Neural cell (in vitro differentiated cells): ENCODE measurements at regions not wholly inside any gene's neighbourhood (a gene's known extent, or its start where the extent isn't known, plus 50 kb on each side); places are given as distances from the start of the nearest gene placed in this dataset.

Experiments
- H2AFZ ChIP-seq: fragments of 200-600, 300-800 bp; sonication (generic), shearing (Covaris generic); 2 replicates; pipeline ENCODE4 v1.6.0; 2014; ENCODE audit warnings: low read depth, mild to moderate bottlenecking, antibody characterized with exemption, low read length, moderate library complexity
- H3F3A ChIP-seq: fragments of 200-600 bp; shearing (Covaris generic); 2 replicates; pipeline ENCODE4 v1.6.1; 2016; ENCODE audit warnings: mild to moderate bottlenecking, moderate library complexity, mixed read lengths, antibody characterized with exemption, low read length; ENCODE audit not compliant: insufficient read depth, poor library complexity, severe bottlenecking
- H3K27ac ChIP-seq: fragments of 200-600, 300-800 bp; sonication (generic), shearing (Covaris generic); 2 replicates; pipeline ENCODE4 v1.5.1; 2014; ENCODE audit warnings: mild to moderate bottlenecking, low read length, moderate library complexity
- H3K27me3 ChIP-seq: fragments of 300-800, 200-600 bp; sonication (generic), shearing (Covaris generic); 2 replicates; pipeline ENCODE4 v1.6.0; 2014; ENCODE audit warnings: mild to moderate bottlenecking, low read depth, low read length, moderate library complexity; ENCODE audit not compliant: insufficient read depth
- H3K36me3 ChIP-seq: fragments of 300-800, 200-600 bp; sonication (generic), shearing (Covaris generic); 2 replicates; pipeline ENCODE4 v1.5.1; 2014; ENCODE audit warnings: mild to moderate bottlenecking, antibody characterized with exemption, low read length, moderate library complexity; ENCODE audit not compliant: insufficient read depth
- H3K4me2 ChIP-seq: fragments of 300-800, 200-600 bp; sonication (generic), shearing (Covaris generic); 2 replicates; pipeline ENCODE4 v1.6.0; 2014; ENCODE audit warnings: mild to moderate bottlenecking, low read length
- H3K4me3 ChIP-seq: fragments of 300-800, 200-600 bp; sonication (generic), shearing (Covaris generic); 2 replicates; pipeline ENCODE4 v1.5.1; 2014; ENCODE audit warnings: mild to moderate bottlenecking, low read length, moderate library complexity
- H3K79me2 ChIP-seq: fragments of 200-600 bp; shearing (Covaris generic); replicated peaks from 2 replicates; pipeline ENCODE4 v1.6.0; 2014; ENCODE audit warnings: mild to moderate bottlenecking, low read length, moderate library complexity; ENCODE audit not compliant: insufficient read depth
- H3K9ac ChIP-seq: fragments of 300-800, 200-600 bp; sonication (generic), shearing (Covaris generic); 2 replicates; pipeline ENCODE4 v1.6.1; 2016; ENCODE audit warnings: mild to moderate bottlenecking, low read length, mixed read lengths
- H3K9me2 ChIP-seq: fragments of 200-600 bp; shearing (Covaris generic); 2 replicates; pipeline ENCODE4 v1.6.1; 2016; ENCODE audit warnings: mild to moderate bottlenecking, low read length, mixed read lengths; ENCODE audit not compliant: insufficient read depth
- H3K9me3 ChIP-seq: fragments of 200-600, 300-800 bp; sonication (generic), shearing (Covaris generic); 2 replicates; pipeline ENCODE4 v1.6.1; 2016; ENCODE audit warnings: mild to moderate bottlenecking, mixed run types, low read length, moderate library complexity, mixed read lengths
- H4K20me1 ChIP-seq: fragments of 200-600 bp; shearing (Covaris generic); 2 replicates; pipeline ENCODE4 v1.6.1; 2016; ENCODE audit warnings: mild to moderate bottlenecking, mixed run types; ENCODE audit not compliant: insufficient read depth
- CTCF ChIP-seq: fragments of 450-650 bp; IDR thresholded peaks from 2 replicates; pipeline ENCODE4 v1.5.1; 2014; ENCODE audit warnings: antibody characterized with exemption, mild to moderate bottlenecking, moderate library complexity; ENCODE audit not compliant: poor library complexity, severe bottlenecking
- EP300 ChIP-seq: fragments of 450-650 bp; conservative IDR thresholded peaks from 2 replicates; pipeline ENCODE4 v1.6.1; 2014; ENCODE audit warnings: antibody characterized with exemption, mild to moderate bottlenecking, moderate library complexity; ENCODE audit not compliant: poor library complexity, severe bottlenecking
- EZH2 ChIP-seq: fragments of 200-600, 300-800 bp; shearing (Covaris generic), sonication (generic); IDR thresholded peaks from 2 replicates; pipeline ENCODE4 v1.6.1; 2014; ENCODE audit warnings: antibody characterized with exemption, low read length, borderline replicate concordance, mild to moderate bottlenecking; ENCODE audit not compliant: insufficient read depth, poor library complexity, severe bottlenecking
- MXI1 ChIP-seq: fragments of 450-650 bp; conservative IDR thresholded peaks from 2 replicates; pipeline ENCODE4 v1.6.1; 2014; ENCODE audit warnings: antibody characterized with exemption, mild to moderate bottlenecking; ENCODE audit not compliant: poor library complexity, severe bottlenecking
- POLR2AphosphoS5 ChIP-seq: IDR thresholded peaks from 2 replicates; pipeline ENCODE4 v1.6.1; 2012
- RAD21 ChIP-seq: fragments of 450-650 bp; conservative IDR thresholded peaks from 2 replicates; pipeline ENCODE4 v1.6.1; 2014; ENCODE audit warnings: antibody characterized with exemption, mild to moderate bottlenecking, moderate library complexity
- REST ChIP-seq: IDR thresholded peaks from 2 replicates; pipeline ENCODE4 v1.6.1; 2012; ENCODE audit warnings: borderline replicate concordance
- SMC3 ChIP-seq: fragments of 450-650 bp; conservative IDR thresholded peaks from 2 replicates; pipeline ENCODE4 v1.6.1; 2014; ENCODE audit warnings: antibody characterized with exemption, mild to moderate bottlenecking, moderate library complexity; ENCODE audit not compliant: poor library complexity
- TAF1 ChIP-seq: IDR thresholded peaks from 2 replicates; pipeline ENCODE4 v1.6.1; 2012; ENCODE audit warnings: low read depth

- Histone ChIP-seq H3K9me3 (peaks cover 7% of the 10 kb centered on the region), H3K4me3 (no peak overlapping the region), H3K27ac (no peak overlapping the region), H2AFZ (no peak overlapping the region), H3K4me2 (no peak overlapping the region), H3K9ac (no peak overlapping the region), H3F3A (no peaks in the 10 kb centered on the region), H3K36me3 (no peaks in the 10 kb centered on the region), H4K20me1 (no peaks in the 10 kb centered on the region), H3K9me2 (no peaks in the 10 kb centered on the region), H3K27me3 (no peaks in the 10 kb centered on the region), H3K79me2 (no peaks in the 10 kb centered on the region)
- no peak for TF ChIP-seq SMC3
- TF ChIP-seq TAF1 = no peak
- no peak for TF ChIP-seq EP300
- no peak for TF ChIP-seq POLR2AphosphoS5
- no peak for TF ChIP-seq REST
- no peak for TF ChIP-seq EZH2
- no peak for TF ChIP-seq CTCF
- no peak for TF ChIP-seq RAD21
- no peak for TF ChIP-seq MXI1
Observed at GRCh38 chr22:47397673-47398072, 635.2 kb downstream of the TBC1D22A start.

DNA sequence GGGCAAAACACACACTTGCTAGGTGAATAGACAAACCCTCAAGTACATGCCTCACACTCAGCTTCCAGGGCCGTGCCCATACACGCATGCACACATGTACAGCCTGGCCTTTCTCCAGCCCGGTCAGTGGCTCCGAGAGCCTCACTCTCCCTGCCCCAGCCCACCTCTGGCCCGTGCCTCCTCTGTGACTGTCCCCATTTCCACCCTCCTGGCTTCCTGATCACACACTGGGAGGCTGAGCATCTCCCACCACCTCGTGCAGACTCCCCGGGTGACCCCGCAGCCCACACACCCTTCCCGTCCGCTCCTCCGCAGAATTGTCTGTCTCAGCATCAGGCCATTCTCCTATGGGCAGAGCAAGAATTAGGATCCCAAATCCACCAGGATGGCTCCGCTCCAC, 634.1 kb downstream of the TBC1D22A start:
- Histone ChIP-seq H4K20me1 (no peaks in the 10 kb centered on the region), H3K4me2 (no peak overlapping the region), H3K27me3 (no peaks in the 10 kb centered on the region), H3K9me2 (no peaks in the 10 kb centered on the region), H2AFZ (no peak overlapping the region), H3K9me3 (peaks cover 7% of the 10 kb centered on the region), H3K27ac (no peak overlapping the region), H3K79me2 (no peaks in the 10 kb centered on the region), H3K9ac (no peak overlapping the region), H3K36me3 (no peaks in the 10 kb centered on the region), H3F3A (no peaks in the 10 kb centered on the region), H3K4me3 (no peak overlapping the region)
- TF ChIP-seq POLR2AphosphoS5 = no peak
- TF ChIP-seq SMC3 = no peak
- TF ChIP-seq TAF1 = no peak
- no peak for TF ChIP-seq REST
- TF ChIP-seq EP300 = no peak
- TF ChIP-seq RAD21 = no peak
- TF ChIP-seq EZH2 = no peak
- TF ChIP-seq MXI1 = no peak
- no peak for TF ChIP-seq CTCF
